LoVo (cell line): ENCODE measurements at regions not wholly inside any gene's neighbourhood (a gene's known extent, or its start where the extent isn't known, plus 50 kb on each side); places are given as distances from the start of the nearest gene placed in this dataset.

Experiments
- DNase-seq: peaks from one replicate; pipeline ENCODE4 v3.0.0-alpha.2; 2016; ENCODE audit warnings: low spot score

- DNase-seq = no peak
These were observed 51.5 kb upstream of the PTPRT start for GRCh38 chr20:43241057-43241702.
